RPMI7951 (cell line): ENCODE measurements at regions not wholly inside any gene's neighbourhood (a gene's known extent, or its start where the extent isn't known, plus 50 kb on each side); places are given as distances from the start of the nearest gene placed in this dataset.

Source experiments
- DNase-seq: peaks from one replicate; pipeline ENCODE4 v3.0.0-alpha.2; 2012; ENCODE audit warnings: low read depth

DNA sequence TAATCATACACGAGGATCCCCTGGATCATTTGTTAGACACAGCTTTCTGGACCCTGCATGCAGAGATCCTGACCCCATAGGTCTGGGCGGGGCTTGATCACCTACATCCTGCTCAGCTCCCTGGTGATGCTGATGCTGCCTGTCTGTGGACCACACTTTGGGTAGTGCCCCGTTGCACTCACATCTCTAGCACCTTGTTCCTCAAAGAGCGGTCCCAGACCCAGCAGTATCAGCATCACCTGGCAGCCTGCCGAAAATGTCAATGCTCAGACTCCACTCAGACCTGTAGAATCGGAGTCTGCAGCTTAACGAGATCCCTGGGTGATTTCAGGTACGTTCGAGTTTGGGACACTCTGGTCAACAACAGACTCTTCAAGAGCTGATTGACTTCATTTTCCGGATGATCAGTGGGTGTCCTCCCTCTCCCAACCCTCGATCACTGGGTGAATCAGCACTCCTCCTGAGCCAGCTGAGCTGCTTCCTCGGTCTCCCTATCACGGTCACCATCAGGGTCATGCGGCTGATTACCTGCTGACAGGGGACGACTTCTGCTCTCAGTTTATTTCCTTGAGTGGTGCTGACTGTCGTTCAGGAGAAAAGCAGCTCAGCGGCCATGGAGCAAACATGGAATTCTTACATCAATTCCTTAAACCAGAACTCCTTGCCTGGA is 150.6 kb upstream of the RAB12 start:
- DNase-seq = no peak

DNA sequence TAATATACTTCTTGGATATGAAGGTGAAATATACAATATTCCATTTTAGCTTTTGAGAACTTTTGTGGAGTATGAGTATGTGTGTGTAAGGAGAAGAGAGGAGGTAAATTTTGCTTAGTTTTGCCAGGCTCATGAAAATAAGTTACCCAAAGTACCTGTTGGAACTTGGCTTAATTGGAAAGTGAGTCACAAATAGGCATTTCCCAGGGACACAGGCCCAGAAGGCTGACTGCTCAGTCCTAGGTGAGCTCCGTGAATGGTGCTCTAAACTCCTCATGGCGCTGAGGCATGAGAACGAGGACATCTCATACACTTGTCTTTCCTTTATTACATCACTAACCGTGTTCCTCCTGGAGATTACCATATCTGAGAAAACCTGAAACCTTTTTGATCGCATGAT is 148.5 kb upstream of the RAB12 start:
- no peak for DNase-seq

DNA sequence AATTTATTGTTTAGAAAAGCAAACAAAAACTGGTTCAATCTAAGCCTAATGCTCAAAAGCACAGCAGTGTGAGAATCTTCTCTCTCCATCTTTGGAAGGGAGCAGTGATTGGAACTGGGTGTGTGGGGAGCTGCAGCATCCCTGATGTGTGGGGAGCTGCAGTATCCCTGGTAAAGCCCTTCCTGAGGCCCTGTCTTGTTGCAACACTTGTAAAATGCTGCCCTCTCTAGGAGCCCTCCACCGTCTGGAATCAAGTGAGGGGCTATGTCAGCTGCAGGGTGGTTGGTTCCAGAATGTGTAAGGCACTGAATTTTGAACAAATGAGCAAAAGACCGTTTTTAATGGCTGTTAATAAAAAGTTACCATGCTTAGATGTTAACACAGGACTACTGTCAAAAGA is 147.7 kb upstream of the RAB12 start:
- no peak for DNase-seq

DNA sequence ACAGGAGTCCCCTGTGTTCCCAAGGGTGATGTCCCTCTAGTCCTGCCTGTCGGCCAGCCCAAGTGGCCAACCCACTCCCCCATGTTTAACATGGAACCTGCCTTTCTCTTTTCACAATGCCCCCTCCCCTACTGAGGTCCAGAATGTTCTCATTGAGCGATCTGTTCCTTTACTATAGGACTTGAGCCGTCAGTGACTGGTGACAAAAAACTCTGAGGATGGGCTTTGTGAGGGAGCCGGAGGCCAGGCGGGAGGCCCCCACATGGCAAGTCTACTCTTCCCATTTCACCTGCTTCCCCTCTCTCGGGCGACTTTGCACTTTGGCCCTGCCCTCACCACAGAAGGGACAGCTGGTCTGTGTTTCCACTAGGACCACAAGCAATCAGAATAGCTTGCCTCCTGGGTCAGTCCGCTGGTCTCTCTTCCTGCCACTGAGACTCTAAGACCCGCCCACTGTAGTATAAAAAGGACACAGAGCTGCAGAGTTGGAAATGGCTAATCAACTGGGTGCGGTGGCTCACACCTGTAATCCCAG is 146.5 kb upstream of the RAB12 start:
- no peak for DNase-seq

DNA sequence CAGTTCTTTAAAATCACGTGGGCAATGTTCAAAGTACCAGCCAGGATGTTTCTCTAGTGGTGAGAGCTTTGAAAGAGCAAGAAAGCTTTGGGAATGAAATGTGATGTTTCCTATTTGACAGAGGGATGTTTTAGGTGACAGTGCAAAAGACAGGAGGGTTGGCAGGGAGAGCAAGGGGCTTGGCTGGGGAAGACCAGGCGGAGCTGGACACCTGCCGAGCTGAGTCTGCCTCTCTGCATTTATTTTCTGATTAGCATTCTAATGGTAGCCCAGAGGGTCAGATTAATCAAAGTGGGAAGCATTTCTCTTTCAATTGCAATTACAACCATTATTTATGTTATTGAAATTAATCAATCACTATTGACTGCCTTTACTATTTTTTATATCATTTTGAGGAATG is 145.4 kb upstream of the RAB12 start:
- DNase-seq = no peak

DNA sequence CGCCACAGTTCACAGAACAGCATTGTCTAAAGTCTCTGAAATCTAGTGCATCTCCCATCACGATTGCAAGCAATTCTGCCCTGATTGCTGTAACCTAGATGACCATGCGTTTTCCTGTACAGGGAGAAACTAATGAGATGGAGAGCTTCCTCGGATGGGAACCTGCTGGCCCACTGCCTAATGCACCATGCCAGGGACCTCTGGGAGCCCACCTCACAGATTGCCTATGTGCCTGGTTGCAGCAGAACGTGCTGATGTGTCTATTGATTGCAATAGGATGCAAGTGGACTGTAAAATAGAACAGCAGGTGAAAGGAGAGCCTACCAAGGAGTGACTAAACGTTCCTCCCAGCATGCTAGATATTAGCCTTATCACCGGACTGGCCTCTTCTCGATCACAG is 141.0 kb upstream of the RAB12 start:
- DNase-seq = no peak

DNA sequence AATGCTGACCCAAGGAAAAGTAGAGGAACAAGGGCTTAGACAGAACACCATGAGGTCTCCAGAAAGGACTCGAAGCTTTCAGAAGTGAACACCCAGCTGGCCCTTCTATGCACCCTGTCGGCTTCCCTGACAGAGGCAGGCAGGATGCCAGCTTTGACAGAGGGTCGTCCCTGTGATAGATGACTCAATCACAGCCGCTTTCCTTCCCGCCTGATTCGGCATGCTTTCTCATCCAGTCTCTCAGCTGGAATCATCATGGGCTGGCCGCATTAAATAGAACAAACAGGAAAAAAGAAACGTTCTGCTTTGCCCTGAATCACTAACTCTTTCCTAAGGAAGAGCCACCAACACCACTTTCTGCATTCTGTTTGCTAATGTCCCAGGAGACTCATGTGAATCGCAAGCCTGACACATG is 140.3 kb upstream of the RAB12 start:
- DNase-seq = peak; percentile 78

DNA sequence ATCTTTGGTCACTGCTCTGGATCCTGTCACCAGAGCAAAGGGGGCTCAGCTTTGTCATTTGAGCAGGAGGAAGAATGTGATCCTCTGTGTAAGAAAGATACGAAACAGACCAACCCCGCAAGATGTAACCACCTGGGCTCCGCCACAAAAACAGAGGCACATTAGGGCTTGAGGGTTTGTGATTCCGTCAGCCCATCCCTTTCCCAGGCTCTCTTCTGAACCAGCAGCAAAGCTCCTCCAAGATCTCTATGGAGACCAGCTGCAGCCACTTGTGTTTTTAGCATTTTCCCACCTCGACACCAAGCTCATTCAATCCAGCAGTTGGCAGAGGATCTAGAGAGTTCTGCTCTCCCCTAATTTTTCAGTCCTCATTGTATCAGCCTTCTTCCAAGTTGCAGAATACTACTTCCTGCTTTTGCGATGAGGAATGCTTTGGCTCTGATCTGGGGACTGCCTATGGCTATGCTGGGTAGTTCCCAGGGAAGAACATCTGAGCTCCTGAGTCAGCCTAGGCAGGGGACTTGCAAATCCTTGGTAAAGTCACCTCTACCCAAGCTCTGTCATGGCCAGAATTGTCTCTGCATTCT is 139.6 kb upstream of the RAB12 start:
- DNase-seq = peak; percentile 79

DNA sequence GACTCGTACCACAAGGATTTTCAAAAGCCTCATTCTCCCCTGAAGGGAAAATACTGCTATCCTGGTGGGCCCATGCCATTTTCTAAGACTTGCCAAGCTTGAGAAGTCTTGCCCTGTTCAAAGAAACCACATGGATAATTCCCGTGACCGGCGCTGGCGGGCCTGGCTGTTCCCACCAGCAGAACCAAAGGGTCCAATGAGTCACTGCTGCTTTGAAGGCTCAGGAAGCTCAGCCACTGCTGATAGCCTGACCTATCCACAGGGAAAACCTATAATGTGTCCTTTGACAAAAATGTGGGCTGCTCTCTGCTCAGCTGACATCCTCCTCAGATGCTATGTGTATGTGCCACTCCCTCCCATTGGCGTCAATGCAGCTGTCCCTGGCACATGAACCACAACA is 137.9 kb upstream of the RAB12 start:
- peak; percentile 98 for DNase-seq

DNA sequence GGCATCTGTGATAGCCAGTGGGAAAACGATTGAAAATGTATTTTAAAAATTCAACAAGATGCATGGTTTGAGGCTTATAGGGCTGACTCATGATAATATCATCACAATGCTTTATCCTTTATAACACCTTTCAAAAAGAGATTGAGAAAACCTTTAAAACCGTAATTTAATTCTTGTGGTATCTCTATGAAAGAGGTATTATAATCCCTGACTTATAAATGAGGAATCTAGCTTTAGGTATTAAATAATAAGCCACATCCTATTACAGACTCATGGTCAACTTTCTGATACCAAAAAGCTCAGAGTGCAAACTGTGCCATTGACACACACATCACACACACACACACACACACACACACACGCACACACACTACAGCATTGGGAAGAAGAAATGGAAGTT is 134.6 kb upstream of the RAB12 start:
- no peak for DNase-seq

DNA sequence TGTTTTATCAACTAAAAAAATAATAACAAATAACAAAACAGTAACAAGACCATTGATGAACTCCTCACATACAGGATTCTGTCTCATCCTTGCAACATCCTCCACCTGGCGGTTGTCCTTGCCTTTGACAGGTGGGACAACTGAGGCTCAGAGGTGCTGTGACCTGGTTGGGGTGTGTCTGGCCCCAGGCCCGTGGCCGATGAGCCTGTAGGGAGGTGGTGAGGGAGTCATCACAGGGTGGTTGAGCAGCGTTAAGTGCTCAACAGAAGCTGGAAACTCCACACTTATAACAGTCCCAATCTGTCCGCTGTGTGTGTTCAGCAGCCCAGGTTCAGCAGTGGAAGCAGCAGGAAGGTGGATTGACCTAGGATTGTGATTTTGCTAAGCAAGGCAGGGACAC is 131.6 kb upstream of the RAB12 start:
- no peak for DNase-seq

DNA sequence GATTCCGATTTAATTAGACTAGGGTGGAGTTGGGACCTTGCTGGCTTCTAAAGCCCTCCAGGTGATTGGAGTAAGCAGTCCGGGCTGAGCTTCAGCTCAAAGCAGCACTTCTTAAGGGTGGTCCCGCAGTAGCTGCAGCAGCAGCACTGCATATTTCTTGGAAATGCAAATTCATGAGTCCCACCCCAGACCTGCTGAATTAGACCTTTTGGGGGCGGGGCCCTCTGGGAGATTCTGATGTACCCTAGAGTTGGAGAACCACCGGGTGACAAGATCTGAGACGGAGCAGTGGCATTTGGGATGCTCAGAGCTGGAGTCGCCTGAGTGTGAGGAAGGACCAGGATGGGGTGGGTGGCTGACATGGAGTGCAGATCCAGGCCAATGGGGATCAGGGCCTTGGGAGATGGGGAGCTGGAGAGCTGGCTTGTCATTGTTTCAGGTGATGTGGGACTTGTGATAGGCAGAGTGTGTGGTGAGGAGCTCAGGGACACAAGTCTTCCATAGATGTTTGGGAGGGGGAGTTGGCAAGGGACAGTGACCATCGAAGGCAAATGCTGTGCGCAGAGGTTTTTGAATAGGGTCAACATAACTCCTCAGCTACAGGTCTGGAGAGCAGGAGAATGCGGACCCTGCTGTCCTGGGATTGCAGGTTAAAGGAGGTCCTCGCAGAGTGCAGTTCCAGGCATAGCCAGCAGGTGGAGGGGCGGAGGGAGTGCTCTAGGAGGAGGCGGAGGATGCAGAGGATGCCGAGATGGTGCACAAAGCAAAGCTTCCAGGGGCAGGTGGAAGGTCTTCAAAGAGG is 130.9 kb upstream of the RAB12 start:
- peak; percentile 40 for DNase-seq

DNA sequence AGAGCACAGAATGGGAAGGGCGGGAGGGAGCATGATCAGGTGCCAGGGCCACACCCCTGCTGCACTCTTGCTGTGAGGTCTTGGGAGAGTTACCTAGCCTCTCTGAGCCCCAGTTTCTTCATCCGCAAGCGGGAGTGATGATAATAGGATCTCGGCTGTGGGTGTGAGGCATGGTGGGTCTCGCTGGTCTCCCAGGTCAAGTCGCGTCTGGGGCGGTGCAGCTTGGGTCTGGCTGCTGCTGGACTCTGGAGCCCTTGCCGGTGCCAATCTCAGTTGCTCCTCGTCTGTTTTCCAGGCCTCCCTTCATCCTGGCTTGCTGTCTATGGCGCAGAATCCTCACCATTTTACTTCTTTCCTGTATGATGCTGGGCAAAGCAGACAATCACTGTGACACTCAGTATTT is 130.3 kb upstream of the RAB12 start:
- DNase-seq = no peak

DNA sequence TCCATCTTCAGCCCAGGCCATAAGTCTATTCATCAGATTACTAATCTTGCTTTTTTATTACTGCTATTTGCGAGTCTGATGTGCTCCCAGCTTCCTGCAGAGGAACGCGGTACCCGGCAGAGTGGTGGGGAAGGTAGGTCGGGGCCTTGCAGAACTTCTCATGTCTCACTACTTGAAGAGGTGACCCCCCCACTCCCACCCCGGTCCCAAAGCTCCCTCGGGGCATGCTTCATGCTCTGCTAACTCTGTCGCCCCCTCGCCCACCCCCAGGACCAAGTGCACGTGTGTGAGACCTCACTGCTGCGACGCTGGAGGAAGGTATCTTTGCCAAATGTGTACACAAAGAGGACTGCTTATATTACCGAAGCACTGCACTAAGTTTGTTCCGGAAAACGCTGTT is 129.4 kb upstream of the RAB12 start:
- no peak for DNase-seq

DNA sequence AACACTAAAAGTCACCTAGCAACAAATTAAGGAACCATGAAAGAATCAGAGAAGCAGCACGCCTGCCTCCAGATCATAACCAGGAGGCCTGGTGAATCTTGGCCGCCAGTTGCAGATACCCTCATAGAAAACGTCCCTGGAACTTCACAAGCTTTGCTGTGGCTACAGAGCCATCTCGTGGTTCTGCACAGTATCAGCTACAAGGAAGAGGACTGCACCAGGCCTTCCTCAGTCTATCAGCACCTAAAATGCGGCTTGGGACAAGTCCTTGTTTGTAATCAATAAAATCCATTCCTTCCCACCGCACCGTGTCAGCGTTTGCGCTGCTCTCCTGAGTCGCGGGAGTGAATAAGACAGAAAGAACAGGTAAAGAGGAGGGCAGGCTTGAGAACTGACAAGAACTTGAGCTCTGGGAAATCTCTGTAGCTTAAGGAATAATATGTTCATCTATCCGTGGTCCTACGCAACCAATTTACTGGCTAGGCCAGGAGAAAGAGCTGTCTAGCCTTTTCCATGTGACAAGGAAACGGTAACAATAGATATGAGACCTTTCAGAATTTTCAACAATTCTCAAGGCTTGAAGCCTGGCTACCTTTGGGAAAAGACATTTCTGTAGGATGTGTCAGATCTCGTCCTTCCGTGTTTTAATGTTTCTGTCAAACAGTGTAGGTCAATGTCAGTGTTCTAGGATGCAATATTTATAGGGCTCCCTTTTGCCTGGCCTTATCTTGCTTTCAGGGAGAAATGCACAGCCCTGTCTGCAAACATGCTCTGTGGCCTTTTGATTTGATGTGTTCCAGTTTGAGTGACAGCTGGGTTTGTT is 128.5 kb upstream of the RAB12 start:
- DNase-seq = peak; percentile 60

DNA sequence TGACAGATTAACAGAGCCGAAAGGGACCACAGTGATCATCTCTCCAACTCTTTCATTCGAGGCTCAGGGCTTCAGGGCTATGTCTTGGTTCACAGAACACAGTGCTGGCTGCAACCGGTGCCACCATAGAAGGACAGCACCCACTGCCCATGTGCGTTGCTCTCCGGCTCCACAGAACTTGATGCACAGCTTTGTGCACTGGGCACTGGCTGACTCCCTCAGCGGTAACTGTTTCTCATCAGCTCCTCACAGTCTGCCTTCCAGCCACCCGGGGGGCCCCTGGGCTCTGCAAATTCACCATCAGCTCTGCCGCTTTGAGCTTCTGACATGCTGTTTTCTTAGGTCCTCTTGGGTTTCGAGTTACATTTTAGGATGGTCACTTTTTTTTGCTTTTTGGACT is 124.3 kb upstream of the RAB12 start:
- DNase-seq = no peak

DNA sequence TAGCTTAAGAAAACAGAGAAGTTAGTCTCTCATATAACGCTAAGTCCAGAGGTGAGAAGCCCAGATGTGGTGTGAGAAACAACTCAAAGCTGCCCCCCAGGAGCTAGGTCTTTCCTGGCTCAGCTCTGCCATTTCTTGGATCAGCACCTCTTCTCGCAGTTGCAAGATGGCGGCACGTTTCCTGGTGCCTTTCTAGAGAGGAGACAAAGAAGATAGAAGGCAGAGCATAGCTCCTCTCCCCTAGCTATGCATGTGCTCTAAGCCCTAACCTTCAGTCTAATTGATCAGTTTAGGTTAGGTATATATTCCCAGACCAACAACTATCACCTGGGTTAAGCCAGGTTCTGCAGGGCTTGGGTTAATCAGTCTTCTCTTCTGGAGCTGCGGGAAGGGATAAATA is 119.5 kb upstream of the RAB12 start:
- DNase-seq = no peak

DNA sequence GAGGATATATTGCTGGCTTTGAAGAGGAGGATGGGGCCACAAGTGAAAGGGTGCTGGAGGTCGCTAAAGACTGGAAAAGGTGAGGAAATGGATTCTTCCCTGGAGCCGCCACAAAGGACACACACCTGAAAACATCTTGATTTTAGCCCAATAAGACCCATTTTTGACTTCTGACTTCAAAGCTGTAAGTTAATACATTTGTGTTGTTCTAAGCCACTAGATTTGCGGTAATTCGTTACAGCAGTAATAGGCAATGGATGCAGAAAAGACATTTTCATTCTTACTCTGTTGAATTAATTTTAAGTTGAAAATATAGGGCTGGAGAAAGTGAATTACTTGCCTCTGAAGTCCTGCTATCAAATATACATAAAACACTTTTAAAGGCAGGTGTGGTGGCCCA is 117.7 kb upstream of the RAB12 start:
- DNase-seq = no peak

DNA sequence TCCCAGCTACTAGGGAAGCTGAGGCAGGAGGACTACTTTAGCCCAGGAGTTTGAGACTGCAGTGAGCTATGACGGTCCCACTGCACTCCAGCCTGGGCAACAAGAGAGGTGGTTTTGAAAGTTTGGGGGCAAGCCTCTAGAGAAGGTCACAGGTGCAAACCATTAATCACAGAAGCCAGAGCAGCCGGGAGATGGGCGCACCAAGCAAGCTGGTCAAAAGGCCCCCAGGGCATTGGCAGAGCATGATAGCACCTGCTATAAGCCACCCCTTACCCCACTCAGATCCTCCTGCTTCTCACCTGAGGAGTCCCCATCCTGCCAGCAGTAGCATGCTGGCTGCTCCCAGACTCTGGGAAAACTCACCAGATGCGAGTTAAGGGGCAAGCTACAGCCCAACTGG is 116.1 kb upstream of the RAB12 start:
- DNase-seq = no peak

DNA sequence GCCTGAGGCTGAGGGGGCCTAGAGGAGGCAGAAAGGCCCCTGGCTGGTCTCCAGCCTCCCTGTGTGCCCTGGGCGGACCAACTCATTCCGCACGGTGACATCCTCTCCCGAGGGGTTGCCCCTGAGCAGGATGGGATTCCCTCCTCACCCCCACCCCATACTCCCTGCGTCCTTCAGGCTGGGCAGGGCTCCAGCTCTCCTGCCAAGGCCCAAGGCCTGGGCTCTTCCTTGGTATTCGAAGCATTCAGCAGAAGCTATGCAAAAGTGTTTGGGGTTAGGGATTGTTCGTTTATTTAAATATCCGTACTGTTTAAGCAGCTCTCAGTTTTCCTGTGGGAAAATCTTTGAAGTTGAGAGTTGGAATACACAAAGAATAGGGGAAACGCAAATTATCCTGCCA is 113.1 kb upstream of the RAB12 start:
- DNase-seq = no peak

DNA sequence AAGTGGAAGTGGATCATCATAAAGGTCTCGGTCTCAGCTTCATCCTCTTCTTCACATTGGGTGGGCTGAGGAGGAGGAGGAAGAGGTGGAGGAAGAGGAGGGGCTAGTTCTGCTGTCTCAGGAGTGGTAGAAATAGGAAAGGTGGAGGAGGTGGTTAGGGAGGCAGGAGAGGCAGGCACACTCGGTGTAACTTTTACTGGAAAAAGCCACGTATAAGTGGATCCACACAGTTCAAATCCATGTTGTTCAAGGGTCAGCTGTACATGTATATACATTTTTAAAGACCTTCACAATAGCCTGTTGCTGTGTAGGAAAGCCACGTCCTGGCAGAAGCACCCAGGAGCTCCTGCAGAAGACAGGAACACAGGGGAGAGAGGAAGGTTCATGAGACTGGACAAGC is 110.3 kb upstream of the RAB12 start:
- DNase-seq = no peak
